ENCODE measurements at regions not wholly inside any gene's neighbourhood (a gene's known extent, or its start where the extent isn't known, plus 50 kb on each side); places are given as distances from the start of the nearest gene placed in this dataset.

- no peak for DNase-seq
Observed at GRCh38 chr12:13374793-13375192, 178.3 kb downstream of the EMP1 start.

- no peak for DNase-seq
Observed at GRCh38 chr12:13373803-13374202, 177.3 kb downstream of the EMP1 start.

GRCh38 chr12:13373131-13373530 lies 176.6 kb downstream of the EMP1 start:
- no peak for DNase-seq

GRCh38 chr12:13372386-13372785 lies 175.9 kb downstream of the EMP1 start:
- no peak for DNase-seq

- DNase-seq = no peak
Observed at GRCh38 chr12:13371797-13372196, 175.3 kb downstream of the EMP1 start.

- no peak for DNase-seq
Observed at GRCh38 chr12:13371367-13371766, 174.8 kb downstream of the EMP1 start.

- no peak for DNase-seq
Observed at GRCh38 chr12:13369474-13370056, 173.0 kb downstream of the EMP1 start.

- DNase-seq = no peak
Observed at GRCh38 chr12:13368971-13369370, 172.4 kb downstream of the EMP1 start.

GRCh38 chr12:13368431-13368830 lies 171.9 kb downstream of the EMP1 start:
- DNase-seq = no peak

- DNase-seq = no peak
Observed at GRCh38 chr12:13367973-13368372, 171.4 kb downstream of the EMP1 start.

GRCh38 chr12:13365748-13366366 lies 169.3 kb downstream of the EMP1 start:
- DNase-seq = no peak

- DNase-seq = peak; percentile 49
Observed at GRCh38 chr12:13362260-13362841, 165.8 kb downstream of the EMP1 start.

- no peak for DNase-seq
Observed at GRCh38 chr12:13359636-13360035, 163.1 kb downstream of the EMP1 start.

- DNase-seq = no peak
Observed at GRCh38 chr12:13358391-13358905, 161.9 kb downstream of the EMP1 start.

GRCh38 chr12:13350946-13351345 lies 154.4 kb downstream of the EMP1 start:
- DNase-seq = no peak

- no peak for DNase-seq
Observed at GRCh38 chr12:13350381-13350780, 153.9 kb downstream of the EMP1 start.

GRCh38 chr12:13348464-13348863 lies 151.9 kb downstream of the EMP1 start:
- no peak for DNase-seq

- DNase-seq = no peak
Observed at GRCh38 chr12:13347241-13348043, 150.9 kb downstream of the EMP1 start.

- DNase-seq = no peak
Observed at GRCh38 chr12:13345722-13346121, 149.2 kb downstream of the EMP1 start.

- no peak for DNase-seq
Observed at GRCh38 chr12:13343375-13343774, 146.8 kb downstream of the EMP1 start.

- no peak for DNase-seq
Observed at GRCh38 chr12:13342971-13343370, 146.4 kb downstream of the EMP1 start.

- no peak for DNase-seq
Observed at GRCh38 chr12:13340149-13340548, 143.6 kb downstream of the EMP1 start.

- DNase-seq = no peak
Observed at GRCh38 chr12:13339538-13339937, 143.0 kb downstream of the EMP1 start.

GRCh38 chr12:13339091-13339490 lies 142.6 kb downstream of the EMP1 start:
- no peak for DNase-seq
